IMR-90 (cell line): ENCODE measurements at regions not wholly inside any gene's neighbourhood (a gene's known extent, or its start where the extent isn't known, plus 50 kb on each side); places are given as distances from the start of the nearest gene placed in this dataset.

Experiments
- ATAC-seq: fragments of 200-7000 bp; cut with Tn5 transposase; 2 replicates; pipeline ENCODE4 v1.9.1; 2020; ENCODE audit warnings: low read depth, mild to moderate bottlenecking, moderate library complexity
- BruUV-seq: library from RNA; stranded (reverse); fragments of 400-500 nt; replicated peaks from 2 replicates; lab custom pipeline; 2021; lab: Mats Ljungman, UMichigan
- CTCF ChIA-PET: fragments of 300-600 bp; formaldehyde crosslinking; extraction: SDS; loops from one replicate; lab custom pipeline; 2021; ENCODE audit warnings: antibody characterized with exemption; lab: Yijun Ruan, JAX
- POLR2A ChIA-PET: fragments of 300-600 bp; sonication (Branson Sonifier 250); formaldehyde crosslinking; loops from one replicate; lab custom pipeline; 2022; ENCODE audit warnings: antibody characterized with exemption; ENCODE audit not compliant: unreplicated experiment; lab: Charles Lee
- DNase-seq: peaks from one replicate; pipeline ENCODE4 v3.0.0; 2013
- H2AFZ ChIP-seq: replicated peaks from 2 replicates; pipeline ENCODE3; 2013; ENCODE audit warnings: low read length, mild to moderate bottlenecking; ENCODE audit not compliant: poor library complexity
- H2AK5ac ChIP-seq: 2 replicates; pipeline ENCODE4 v1.6.1; 2013; ENCODE audit warnings: low read depth, low read length, inconsistent platforms
- H2AK9ac ChIP-seq: replicated peaks from 2 replicates; pipeline ENCODE3; 2013; ENCODE audit warnings: mild to moderate bottlenecking, low read depth, low read length, moderate library complexity; ENCODE audit not compliant: poor library complexity
- H2BK120ac ChIP-seq: 2 replicates; pipeline ENCODE4 v1.6.1; 2013; ENCODE audit warnings: low read depth, low read length, inconsistent platforms
- H2BK15ac ChIP-seq: 3 replicates; pipeline ENCODE4 v1.6.1; 2013; ENCODE audit warnings: low read depth, low read length, inconsistent platforms
- H2BK20ac ChIP-seq: 2 replicates; pipeline ENCODE4 v1.6.1; 2013; ENCODE audit warnings: low read depth, mild to moderate bottlenecking, inconsistent platforms, low read length, moderate library complexity
- H2BK5ac ChIP-seq: 2 replicates; pipeline ENCODE4 v1.6.1; 2013; ENCODE audit warnings: mild to moderate bottlenecking, low read depth, low read length, inconsistent platforms; ENCODE audit not compliant: poor library complexity, severe bottlenecking
- H3K14ac ChIP-seq: replicated peaks from 2 replicates; pipeline ENCODE4 v1.6.1; 2013; ENCODE audit warnings: low read depth, low read length, inconsistent platforms
- H3K18ac ChIP-seq: 2 replicates; pipeline ENCODE4 v1.6.1; 2013; ENCODE audit warnings: low read depth, low read length, control low read depth
- H3K23ac ChIP-seq: 2 replicates; pipeline ENCODE4 v1.6.1; 2013; ENCODE audit warnings: low read depth, low read length, inconsistent platforms
- H3K27ac ChIP-seq: 2 replicates; pipeline ENCODE4 v1.5.1; 2013; ENCODE audit warnings: mild to moderate bottlenecking, control low read depth, low read length; ENCODE audit not compliant: insufficient read depth
- H3K27me3 ChIP-seq: 2 replicates; pipeline ENCODE4 v1.6.1; 2013; ENCODE audit warnings: low read length; ENCODE audit not compliant: control insufficient read depth, insufficient read depth
- H3K36me3 ChIP-seq: 2 replicates; pipeline ENCODE4 v1.6.1; 2013; ENCODE audit warnings: low read length, mixed read lengths; ENCODE audit not compliant: control insufficient read depth, insufficient read depth
- H3K4ac ChIP-seq: 2 replicates; pipeline ENCODE4 v1.6.1; 2013; ENCODE audit warnings: low read depth, low read length, inconsistent platforms
- H3K4me1 ChIP-seq: 2 replicates; pipeline ENCODE4 v1.6.1; 2013; ENCODE audit warnings: low read length, mixed read lengths; ENCODE audit not compliant: control insufficient read depth, insufficient read depth
- H3K4me2 ChIP-seq: 2 replicates; pipeline ENCODE4 v1.6.1; 2013; ENCODE audit warnings: low read depth, mild to moderate bottlenecking, control low read depth, low read length, moderate library complexity
- H3K4me3 ChIP-seq: 2 replicates; pipeline ENCODE4 v1.5.1; 2013; ENCODE audit warnings: low read depth, mild to moderate bottlenecking, control low read depth, low read length, moderate library complexity; ENCODE audit not compliant: insufficient read depth
- H3K56ac ChIP-seq: 2 replicates; pipeline ENCODE4 v1.6.1; 2013; ENCODE audit warnings: low read length, inconsistent platforms; ENCODE audit not compliant: insufficient read depth; ENCODE audit errors: extremely low read depth
- H3K79me1 ChIP-seq, 2 experiments: 2 replicates each; pipeline ENCODE4 v1.6.1; 2013; ENCODE audit warnings: low read length in 2 of 2, inconsistent platforms in 1 of 2, low read depth in 1 of 2
- H3K9ac ChIP-seq: 2 replicates; pipeline ENCODE4 v1.6.1; 2013; ENCODE audit warnings: low read depth, low read length, control low read depth
- H3K9me1 ChIP-seq: 2 replicates; pipeline ENCODE4 v1.6.1; 2013; ENCODE audit warnings: low read length, inconsistent platforms; ENCODE audit not compliant: insufficient read depth
- H3K9me3 ChIP-seq: 2 replicates; pipeline ENCODE4 v1.6.1; 2013; ENCODE audit warnings: low read length; ENCODE audit not compliant: control insufficient read depth, insufficient read depth
- H4K20me1 ChIP-seq: 2 replicates; pipeline ENCODE4 v1.6.1; 2013; ENCODE audit warnings: low read length, inconsistent platforms; ENCODE audit not compliant: insufficient read depth
- H4K5ac ChIP-seq: 2 replicates; pipeline ENCODE4 v1.6.1; 2013; ENCODE audit warnings: mild to moderate bottlenecking, low read depth, low read length, control low read depth
- H4K8ac ChIP-seq, 2 experiments: 2 replicates each; pipeline ENCODE4 v1.6.1; 2013; ENCODE audit warnings: low read depth in 2 of 2, low read length in 2 of 2, control low read depth in 1 of 2, inconsistent platforms in 1 of 2
- H4K91ac ChIP-seq: 2 replicates; pipeline ENCODE4 v1.6.1; 2013; ENCODE audit warnings: low read depth, low read length, inconsistent platforms; ENCODE audit not compliant: insufficient read depth
- MAFK ChIP-seq: IDR thresholded peaks from 2 replicates; pipeline ENCODE4 v1.6.1; 2012; ENCODE audit warnings: low read depth, low read length, improper control_type of control experiment
- MAZ ChIP-seq: IDR thresholded peaks from 2 replicates; pipeline ENCODE4 v1.6.1; 2012; ENCODE audit warnings: low read depth, mild to moderate bottlenecking, low read length, improper control_type of control experiment, moderate library complexity, borderline replicate concordance
- WGBS, 2 experiments: methylation state at CpG; one replicate each; pipeline versions ENCODE4 v1.1.5 to v1.1.7; 2013; ENCODE audit warnings: missing lambda C conversion rate in 2 of 2; ENCODE audit not compliant: insufficient read length in 1 of 2; ENCODE audit errors: extremely low coverage in 2 of 2; 5-methylcytosine and 5-hydroxymethylcytosine counted together
- dilution Hi-C: fragments of 300-500 bp; cut with HindIII; formaldehyde crosslinking; loops from one replicate; pipeline ENCODE4 v1.14.3; 2018; ENCODE audit warnings: low sequenced_read_pairs; ENCODE audit not compliant: unreplicated experiment
- in situ Hi-C: fragments of 300-500 bp; cut with MboI; formaldehyde crosslinking; loops from 3 replicates; pipeline ENCODE4 v1.14.3; 2019; ENCODE audit warnings: low sequenced_read_pairs, inconsistent platforms, mixed read lengths
- intact Hi-C: fragments of 100-400 bp; cut with micrococcal nuclease; formaldehyde crosslinking; loops from 2 replicates; pipeline ENCODE4 v1.10.0; 2022
- TF ChIP-seq, protein P1 (sequence below): fragments of 150-350 bp; IDR thresholded peaks from 2 replicates; pipeline ENCODE4 v1.6.1; 2017; ENCODE audit warnings: mild to moderate bottlenecking, antibody characterized with exemption, low read length, low read depth

GRCh38 chr20:50433001-50433761 lies 77.0 kb upstream of the PTPN1 start:
- Histone ChIP-seq H2AK5ac (peak overlapping the region; percentile 98), H4K20me1 (no peaks in the 10 kb centered on the region), H3K56ac (no peak overlapping the region; the same call in 1 of the 2 replicates), H3K14ac (peak overlapping the region; percentile 93), H3K9me3 (no peaks in the 10 kb centered on the region), H2BK20ac (peak overlapping the region; percentile 91), H3K27me3 (no peaks in the 10 kb centered on the region), H2BK5ac (peak overlapping the region; percentile 40), H3K4me2 (no peak overlapping the region), H3K36me3 (no peaks in the 10 kb centered on the region), H3K4ac (peak overlapping the region; percentile 67), H3K18ac (peak overlapping the region; percentile 76), H3K4me1 (peaks cover 9% of the 10 kb centered on the region), H2AK9ac (peak overlapping the region; percentile 78), H2BK15ac (peak overlapping the region; percentile 78), H4K5ac (peak overlapping the region; percentile 74; the same call in 1 of the 2 replicates), H3K9ac (no peak overlapping the region), H3K23ac (peak overlapping the region; percentile 18; the same call in 1 of the 2 replicates), H4K91ac (peak overlapping the region; percentile 70), H3K9me1 (peaks cover 8% of the 10 kb centered on the region; the same call in 1 of the 2 replicates), H2BK120ac (peak overlapping the region; percentile 65), H4K8ac (peak overlapping the region; percentile 21 to 84; a peak in 3 of 4 replicates), H3K79me1 (0 out of 4 replicates have a peak, but pooled peaks cover 0 to 6% of the 10 kb centered on the region in 2 experiments), H3K27ac (peak overlapping the region; percentile 29; the same call in 1 of the 2 replicates), H2AFZ (no peak overlapping the region), H3K4me3 (no peak overlapping the region)
- TF ChIP-seq MAFK (no peak), MAZ (no peak)
- TF ChIP-seq, protein P1, sequence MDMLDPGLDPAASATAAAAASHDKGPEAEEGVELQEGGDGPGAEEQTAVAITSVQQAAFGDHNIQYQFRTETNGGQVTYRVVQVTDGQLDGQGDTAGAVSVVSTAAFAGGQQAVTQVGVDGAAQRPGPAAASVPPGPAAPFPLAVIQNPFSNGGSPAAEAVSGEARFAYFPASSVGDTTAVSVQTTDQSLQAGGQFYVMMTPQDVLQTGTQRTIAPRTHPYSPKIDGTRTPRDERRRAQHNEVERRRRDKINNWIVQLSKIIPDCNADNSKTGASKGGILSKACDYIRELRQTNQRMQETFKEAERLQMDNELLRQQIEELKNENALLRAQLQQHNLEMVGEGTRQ, result no peak
- DNase-seq (no peak), ATAC-seq (no peak)
- BruUV-seq, result no TSS peak
- intact Hi-C loops (no loop called here), dilution Hi-C loops (no loop called here), in situ Hi-C loops (no loop called here)
- WGBS, 2 experiments, result 92% methylated on average over 2 of the region's 4 CpGs; no CpG with 5 or more reads in 1 of the 2 experiments
- ChIA-PET POLR2A (no interaction called here), CTCF (interaction anchor here (1.2 kb wide), 1 partner anchor 111 kb away, joined by 3 read pairs; no protein-coding TSS in a partner anchor)
